Immature natural killer cell (primary cell): ENCODE measurements at regions not wholly inside any gene's neighbourhood (a gene's known extent, or its start where the extent isn't known, plus 50 kb on each side); places are given as distances from the start of the nearest gene placed in this dataset.

Source experiments
- DNase-seq, 3 donors: peaks; one replicate each; pipeline ENCODE4 v3.0.0; 2022; ENCODE audit warnings: mixed read lengths in 1 of 3
- H3K27ac Mint-ChIP-seq, 6 donors: one replicate each; pipeline ENCODE4 v1.8.0; 2020; ENCODE audit warnings: mixed read lengths in 6 of 6, mild to moderate bottlenecking in 5 of 6, inconsistent platforms in 4 of 6, moderate library complexity in 3 of 6
- H3K27me3 Mint-ChIP-seq, 3 donors: one replicate each; pipeline ENCODE4 v1.8.0; 2020 to 2021; ENCODE audit warnings: low read depth in 3 of 3, mild to moderate bottlenecking in 3 of 3, mixed read lengths in 3 of 3, moderate library complexity in 3 of 3, inconsistent platforms in 1 of 3
- H3K36me3 Mint-ChIP-seq, 3 donors: one replicate each; pipeline ENCODE4 v1.8.0; 2020; ENCODE audit warnings: mixed read lengths in 3 of 3, inconsistent platforms in 2 of 3, mild to moderate bottlenecking in 2 of 3
- H3K4me1 Mint-ChIP-seq, 2 donors: one replicate each; pipeline ENCODE4 v1.8.0; 2020; ENCODE audit warnings: inconsistent platforms in 2 of 2, mild to moderate bottlenecking in 2 of 2, mixed read lengths in 2 of 2, moderate library complexity in 1 of 2
- H3K4me3 Mint-ChIP-seq, 5 donors: one replicate each; pipeline ENCODE4 v1.8.0; 2020; ENCODE audit warnings: mild to moderate bottlenecking in 5 of 5, mixed read lengths in 5 of 5, inconsistent platforms in 3 of 5, moderate library complexity in 3 of 5
- H3K9me3 Mint-ChIP-seq, 6 donors: one replicate each; pipeline ENCODE4 v1.8.0; 2020; ENCODE audit warnings: mild to moderate bottlenecking in 6 of 6, mixed read lengths in 6 of 6, inconsistent platforms in 4 of 6, moderate library complexity in 3 of 6

DNA sequence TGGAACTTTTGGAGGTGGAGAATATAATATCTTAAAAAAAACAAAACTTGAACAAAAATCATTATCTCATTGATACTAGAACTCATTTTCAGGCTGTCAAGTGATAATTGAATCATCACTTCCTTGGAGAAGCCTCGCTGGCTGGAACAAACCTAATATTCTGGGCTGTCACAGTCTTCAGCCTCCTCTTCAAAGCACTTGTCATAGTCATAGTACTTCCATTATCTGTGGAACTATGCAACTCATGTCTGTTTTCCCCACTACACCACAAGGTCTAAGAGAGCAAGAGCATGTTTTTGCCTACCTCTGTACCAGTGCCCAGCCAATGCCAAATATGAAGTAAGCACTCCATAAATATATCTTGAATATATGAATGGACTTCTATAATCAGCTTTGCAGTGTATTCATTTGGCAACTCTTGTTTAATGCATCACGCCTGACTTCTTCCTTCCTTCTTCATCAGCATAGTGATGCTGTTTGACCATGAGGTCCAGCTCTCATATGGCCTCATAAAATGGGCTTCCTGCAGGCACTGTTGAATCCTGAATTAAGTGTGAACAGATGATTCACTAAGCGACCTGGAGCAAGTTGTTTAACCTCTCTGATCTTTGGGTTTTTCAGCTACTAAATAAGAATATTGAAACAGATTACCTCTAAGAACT, 86.6 kb upstream of the SNRK start:
- DNase-seq, result no peak
- H3K4me3 Mint-ChIP-seq, result no peak overlapping the region
- peaks cover 4 to 7% (median 5%) of the 10 kb centered on the region in 3 donors for H3K36me3 Mint-ChIP-seq
- peaks cover 2 to 6% (median 4%) of the 10 kb centered on the region in 3 donors for H3K27me3 Mint-ChIP-seq
- H3K9me3 Mint-ChIP-seq, result peaks cover 0 to 2% (median 0%) of the 10 kb centered on the region in 6 donors
- H3K4me1 Mint-ChIP-seq, result peaks cover 7 to 8% of the 10 kb centered on the region in 2 donors
- H3K27ac Mint-ChIP-seq, result no peak overlapping the region

DNA sequence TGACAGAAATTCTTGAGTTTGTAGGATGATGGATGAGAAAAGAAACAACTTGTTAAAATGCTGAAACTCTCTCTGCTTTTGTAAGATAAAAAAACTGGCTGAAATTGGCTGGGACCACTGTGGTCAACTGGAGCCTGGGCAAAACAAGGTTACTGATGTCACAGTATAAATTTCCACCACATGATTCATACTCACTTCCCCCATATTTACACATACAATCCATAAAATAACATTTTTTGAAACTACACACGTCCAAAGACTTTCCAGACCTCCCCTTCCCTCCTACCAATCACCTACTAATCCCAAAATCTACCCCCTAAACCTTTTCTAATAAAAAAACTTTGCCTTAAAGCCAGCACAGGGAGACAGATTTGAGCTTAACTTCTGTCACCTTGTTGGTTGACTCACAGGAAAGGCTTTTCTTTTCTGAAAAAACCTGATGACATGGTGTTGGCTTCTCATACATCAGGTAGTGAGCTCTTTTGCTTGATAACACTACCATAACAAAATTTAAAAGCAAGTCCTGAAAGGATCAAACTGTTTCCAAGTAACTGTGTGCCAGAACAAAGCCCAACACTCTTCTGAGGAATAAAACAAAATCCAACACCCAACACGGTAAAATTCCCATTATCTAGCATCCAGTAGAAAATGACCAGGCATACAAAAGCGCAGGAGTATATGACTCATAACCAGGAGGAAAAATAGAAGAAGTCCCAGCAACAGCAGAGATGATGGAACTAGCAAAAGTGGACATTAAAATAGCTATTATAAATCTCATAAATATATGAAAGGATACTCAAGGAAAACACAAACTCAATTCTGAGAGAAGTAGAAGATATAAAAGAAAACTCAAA, 87.3 kb upstream of the SNRK start:
- peaks cover 4 to 7% (median 5%) of the 10 kb centered on the region in 3 donors for H3K36me3 Mint-ChIP-seq
- peaks cover 0 to 2% (median 0%) of the 10 kb centered on the region in 6 donors for H3K9me3 Mint-ChIP-seq
- peaks cover 2 to 6% (median 4%) of the 10 kb centered on the region in 3 donors for H3K27me3 Mint-ChIP-seq
- DNase-seq, result no peak
- peaks cover 15% of the 10 kb centered on the region in 2 donors for H3K4me1 Mint-ChIP-seq
- H3K27ac Mint-ChIP-seq, result no peak overlapping the region
- H3K4me3 Mint-ChIP-seq, result no peak overlapping the region

DNA sequence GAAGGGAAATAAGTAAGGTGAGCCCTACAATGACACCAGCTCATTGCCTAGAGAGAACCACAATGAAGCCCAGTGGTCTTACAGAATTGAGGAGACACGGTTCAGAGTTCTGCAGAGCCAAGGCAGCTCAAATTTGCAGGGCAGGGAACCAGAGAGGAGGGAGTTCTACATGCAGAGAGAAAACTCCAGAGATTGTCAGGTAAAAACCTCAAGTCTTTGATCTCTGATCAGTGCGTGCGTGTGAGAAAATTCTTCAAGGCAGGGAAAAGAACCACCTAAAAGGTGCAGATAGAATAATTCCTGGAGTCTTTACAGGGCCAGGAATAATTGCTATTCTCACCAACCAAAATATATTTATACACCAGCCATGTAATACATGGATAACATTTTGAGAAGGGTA, 88.0 kb upstream of the SNRK start:
- Mint-ChIP-seq H3K4me1 (peaks cover 22% of the 10 kb centered on the region in 2 donors), H3K9me3 (peaks cover 0 to 2% (median 0%) of the 10 kb centered on the region in 6 donors), H3K36me3 (peaks cover 4 to 7% (median 5%) of the 10 kb centered on the region in 3 donors), H3K27me3 (peaks cover 2 to 6% (median 4%) of the 10 kb centered on the region in 3 donors), H3K4me3 (no peak overlapping the region), H3K27ac (no peak overlapping the region)
- DNase-seq, result no peak

DNA sequence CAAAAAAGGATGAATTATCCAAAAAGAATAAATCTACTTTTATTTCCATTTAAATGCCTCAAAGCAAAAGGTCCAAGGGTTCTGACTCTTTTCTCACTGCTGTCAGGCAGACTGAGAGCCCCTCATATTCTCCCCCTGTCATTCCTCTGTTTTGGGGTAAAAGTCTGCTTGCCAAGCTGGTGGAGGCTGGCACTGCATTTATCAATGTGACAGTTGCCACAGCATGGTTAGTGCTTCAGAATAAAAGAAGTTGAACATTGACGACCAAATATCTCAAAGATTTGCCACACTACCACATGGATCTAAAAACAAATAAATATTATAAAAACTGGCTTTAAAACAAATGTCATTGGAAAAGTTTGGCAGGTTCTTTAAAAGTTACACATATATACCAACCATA, 89.2 kb upstream of the SNRK start:
- Mint-ChIP-seq H3K36me3 (peaks cover 4 to 7% (median 5%) of the 10 kb centered on the region in 3 donors), H3K4me3 (no peak overlapping the region), H3K27me3 (peaks cover 0 to 8% (median 2%) of the 10 kb centered on the region in 3 donors), H3K4me1 (peaks cover 28 to 33% of the 10 kb centered on the region in 2 donors), H3K9me3 (peaks cover 0 to 2% (median 0%) of the 10 kb centered on the region in 6 donors), H3K27ac (peak overlapping the region in 2 of 6 donors; percentile 6 to 28)
- DNase-seq, result no peak

DNA sequence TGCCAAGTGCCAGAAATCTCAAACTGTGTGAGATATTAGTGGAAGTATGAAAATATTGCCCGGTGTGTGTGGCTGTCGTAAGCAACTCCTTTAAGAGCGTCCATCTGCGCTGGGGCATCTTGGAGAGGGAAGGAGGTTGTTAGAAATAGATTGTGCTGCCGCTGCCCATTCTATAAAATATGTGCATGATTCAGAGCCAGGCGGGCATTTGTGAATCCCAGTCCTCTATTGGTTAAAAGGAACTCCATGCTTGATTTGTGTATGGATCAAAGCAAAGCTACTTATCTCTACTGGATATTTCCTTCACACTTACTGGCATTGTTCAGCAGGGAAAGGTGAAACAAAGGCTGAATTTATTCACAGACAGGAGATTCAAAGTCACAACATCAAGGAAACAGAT, 89.6 kb upstream of the SNRK start:
- Mint-ChIP-seq H3K27me3 (peaks cover 0 to 8% (median 2%) of the 10 kb centered on the region in 3 donors), H3K27ac (peak overlapping the region in 1 of 6 donors; percentile 28), H3K4me1 (peaks cover 28 to 33% of the 10 kb centered on the region in 2 donors)

DNA sequence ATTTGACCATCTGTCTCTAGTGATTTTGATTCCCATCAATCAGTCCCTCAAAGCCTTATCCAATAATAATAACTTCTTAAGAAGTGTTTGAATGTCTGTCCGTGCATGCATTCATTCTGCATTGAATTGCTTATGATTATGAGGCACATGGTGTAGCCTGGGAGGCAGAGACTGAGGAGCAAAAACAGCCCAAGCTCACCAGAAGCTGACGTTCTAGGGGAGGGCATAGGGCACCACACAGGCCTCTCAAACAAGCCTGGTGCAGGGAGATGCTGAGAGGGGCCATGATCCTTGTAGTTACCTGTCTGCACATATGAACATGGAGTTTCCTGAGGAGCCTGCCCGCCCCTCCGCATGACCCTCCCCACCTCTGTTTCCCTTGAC, 89.2 kb upstream of the POMGNT2 start:
- H3K27ac Mint-ChIP-seq, result peak overlapping the region; percentile 79 to 97 (median 86)
- DNase-seq, result no peak
- H3K4me3 Mint-ChIP-seq, result peak overlapping the region in 1 of 5 donors; percentile 7
- peaks cover 28 to 33% of the 10 kb centered on the region in 2 donors for H3K4me1 Mint-ChIP-seq
- peaks cover 0 to 4% (median 4%) of the 10 kb centered on the region in 3 donors for H3K27me3 Mint-ChIP-seq
- peaks cover 3 to 5% (median 4%) of the 10 kb centered on the region in 3 donors for H3K36me3 Mint-ChIP-seq
- peaks cover 0 to 2% (median 0%) of the 10 kb centered on the region in 6 donors for H3K9me3 Mint-ChIP-seq

More for the DNA sequence above, 89.6 kb upstream of the SNRK start:
- Mint-ChIP-seq H3K4me3 (no peak overlapping the region), H3K36me3 (peaks cover 4 to 7% (median 5%) of the 10 kb centered on the region in 3 donors), H3K9me3 (peaks cover 0 to 2% (median 0%) of the 10 kb centered on the region in 6 donors)
- DNase-seq, result no peak

DNA sequence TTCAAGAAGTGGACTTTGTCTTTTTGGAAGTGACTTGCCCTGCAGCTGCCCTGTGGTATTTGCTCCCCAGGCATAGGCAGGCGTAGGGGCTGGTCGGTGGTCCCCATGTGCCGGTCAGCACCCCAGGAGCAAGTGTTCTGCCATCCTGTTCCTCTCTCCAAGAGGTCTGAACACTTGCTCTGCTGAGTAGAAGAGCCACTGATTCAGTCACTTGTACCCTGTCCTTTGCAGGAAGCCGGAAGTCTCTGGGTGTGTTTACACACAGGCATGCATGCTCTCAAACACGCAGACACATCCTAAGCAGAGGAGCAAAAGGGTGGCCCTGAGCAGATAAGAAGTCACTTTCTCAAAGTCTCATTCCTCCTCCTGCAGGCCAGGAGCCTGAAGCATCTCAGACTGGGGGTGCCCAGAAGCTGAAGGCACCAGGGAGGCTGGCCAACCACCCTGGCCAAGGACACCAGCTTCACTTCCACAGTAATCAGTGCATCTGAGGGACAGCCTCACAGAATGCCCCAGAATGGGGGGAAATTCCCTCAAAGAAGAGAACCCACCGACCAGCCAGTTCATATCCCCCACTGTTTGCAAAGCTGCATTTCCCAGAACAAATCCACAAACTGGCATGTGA, 88.7 kb upstream of the POMGNT2 start:
- H3K27me3 Mint-ChIP-seq, result peaks cover 0 to 4% (median 2%) of the 10 kb centered on the region in 3 donors
- H3K27ac Mint-ChIP-seq, result peak overlapping the region; percentile 79 to 97 (median 86)
- H3K4me3 Mint-ChIP-seq, result peak overlapping the region; percentile 12 to 71 (median 49)
- peaks cover 28 to 33% of the 10 kb centered on the region in 2 donors for H3K4me1 Mint-ChIP-seq
- peak in 2 of 3 donors; percentile 26 to 43 for DNase-seq
- H3K36me3 Mint-ChIP-seq, result peaks cover 3 to 8% (median 4%) of the 10 kb centered on the region in 3 donors
- H3K9me3 Mint-ChIP-seq, result peaks cover 0 to 2% (median 0%) of the 10 kb centered on the region in 6 donors

DNA sequence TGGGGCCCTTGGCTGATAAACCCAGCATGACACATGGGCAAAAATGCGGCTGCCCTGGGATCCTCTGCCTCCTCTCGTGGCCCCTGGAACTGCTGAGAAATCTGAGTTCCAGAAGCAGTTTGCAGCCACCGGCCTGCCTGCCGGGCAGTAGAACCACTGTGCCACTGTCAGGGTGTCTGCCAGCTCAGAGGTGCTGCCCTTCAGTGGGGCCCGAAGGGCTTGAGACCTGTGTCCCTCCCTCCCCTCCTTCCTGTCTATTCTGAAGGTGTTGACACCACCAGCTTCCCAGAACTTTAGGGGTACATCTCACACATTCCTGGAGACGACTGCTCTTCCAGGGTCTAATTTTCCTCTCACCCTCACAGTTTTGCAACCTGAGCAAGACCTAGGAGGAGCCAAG, 88.2 kb upstream of the POMGNT2 start:
- peak in 1 of 3 donors; percentile 4 for DNase-seq
- peak overlapping the region; percentile 79 to 97 (median 86) for H3K27ac Mint-ChIP-seq
- H3K4me1 Mint-ChIP-seq, result peaks cover 28 to 33% of the 10 kb centered on the region in 2 donors
- no peaks in the 10 kb centered on the region for H3K9me3 Mint-ChIP-seq
- H3K27me3 Mint-ChIP-seq, result peaks cover 0 to 4% (median 2%) of the 10 kb centered on the region in 3 donors
- peaks cover 4 to 7% (median 7%) of the 10 kb centered on the region in 3 donors for H3K36me3 Mint-ChIP-seq
- H3K4me3 Mint-ChIP-seq, result peak overlapping the region; percentile 12 to 71 (median 49)

DNA sequence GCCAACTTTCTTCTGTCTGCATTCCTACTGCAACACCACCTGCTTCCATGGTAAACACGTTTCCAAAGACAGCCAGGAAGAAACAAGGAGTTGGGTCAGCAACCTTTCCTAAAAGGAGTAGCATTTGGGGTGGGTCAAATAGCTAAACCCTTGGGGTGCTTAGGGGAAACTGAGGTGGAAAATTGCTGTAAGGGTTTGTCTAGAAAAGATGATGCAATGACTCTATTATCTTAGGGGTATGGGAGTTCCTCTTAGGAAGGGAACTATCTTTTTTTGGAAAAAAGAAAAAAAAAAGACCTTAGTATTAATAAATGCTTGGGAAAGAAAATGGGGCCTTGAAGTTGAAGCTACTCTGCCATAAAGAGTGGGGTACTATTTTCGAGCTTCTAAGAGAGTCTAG, 86.1 kb upstream of the POMGNT2 start:
- H3K4me3 Mint-ChIP-seq, result no peak overlapping the region
- H3K4me1 Mint-ChIP-seq, result peaks cover 28 to 31% of the 10 kb centered on the region in 2 donors
- peaks cover 3 to 7% (median 6%) of the 10 kb centered on the region in 3 donors for H3K36me3 Mint-ChIP-seq
- no peak for DNase-seq
- H3K27me3 Mint-ChIP-seq, result peaks cover 0 to 2% (median 2%) of the 10 kb centered on the region in 3 donors
- H3K9me3 Mint-ChIP-seq, result peaks cover 0 to 6% (median 0%) of the 10 kb centered on the region in 6 donors
- peak overlapping the region in 4 of 6 donors; percentile 41 to 97 (median 80) for H3K27ac Mint-ChIP-seq

DNA sequence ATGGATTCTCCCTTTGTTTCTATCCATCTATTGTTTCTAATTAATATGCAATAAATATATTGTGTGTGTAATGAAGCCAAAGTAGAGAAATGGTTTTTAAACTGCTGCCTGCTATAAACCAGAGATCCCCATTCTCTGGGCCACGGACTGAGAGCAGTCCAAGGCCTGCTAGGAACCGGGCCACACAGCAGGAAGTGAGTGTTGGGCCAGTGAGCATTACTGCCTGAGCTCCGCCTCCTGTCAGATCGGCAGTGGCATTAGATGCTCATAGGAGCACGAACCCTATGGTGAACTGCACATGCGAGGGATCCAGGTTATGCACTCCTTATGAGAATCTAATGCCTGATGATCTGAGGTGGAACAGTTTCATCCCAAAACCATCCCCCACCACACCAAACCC, 85.2 kb upstream of the POMGNT2 start:
- H3K9me3 Mint-ChIP-seq, result peaks cover 0 to 6% (median 0%) of the 10 kb centered on the region in 6 donors
- no peak overlapping the region for H3K27ac Mint-ChIP-seq
- peaks cover 0 to 2% (median 2%) of the 10 kb centered on the region in 3 donors for H3K27me3 Mint-ChIP-seq
- no peak overlapping the region for H3K4me3 Mint-ChIP-seq
- H3K36me3 Mint-ChIP-seq, result peaks cover 3 to 7% (median 6%) of the 10 kb centered on the region in 3 donors
- no peak for DNase-seq
- H3K4me1 Mint-ChIP-seq, result peaks cover 28 to 31% of the 10 kb centered on the region in 2 donors

DNA sequence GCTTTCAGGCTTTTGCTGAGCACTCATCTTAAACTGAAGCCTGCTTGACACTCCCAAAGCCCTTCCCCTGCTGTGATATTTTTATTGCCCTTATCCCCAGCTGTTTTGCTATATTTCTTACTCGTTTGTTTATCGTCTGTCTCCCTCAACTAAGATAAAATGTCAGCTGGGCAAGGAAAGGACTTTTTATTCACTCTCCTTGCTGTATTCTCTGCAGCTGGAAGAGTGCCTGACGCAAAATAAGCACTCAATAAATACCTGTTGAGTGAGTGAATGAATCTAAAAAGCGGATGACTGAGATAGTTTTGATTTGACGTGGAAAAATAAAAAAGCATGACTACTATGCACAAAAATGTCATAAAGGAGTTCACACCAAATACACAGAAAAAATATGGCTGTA, 84.8 kb upstream of the POMGNT2 start:
- peaks cover 0 to 6% (median 0%) of the 10 kb centered on the region in 6 donors for H3K9me3 Mint-ChIP-seq
- peaks cover 3 to 7% (median 6%) of the 10 kb centered on the region in 3 donors for H3K36me3 Mint-ChIP-seq
- peaks cover 28 to 31% of the 10 kb centered on the region in 2 donors for H3K4me1 Mint-ChIP-seq
- peak overlapping the region in 1 of 6 donors; percentile 43 for H3K27ac Mint-ChIP-seq
- no peak overlapping the region for H3K4me3 Mint-ChIP-seq
- DNase-seq, result no peak
- peaks cover 0 to 2% (median 2%) of the 10 kb centered on the region in 3 donors for H3K27me3 Mint-ChIP-seq

DNA sequence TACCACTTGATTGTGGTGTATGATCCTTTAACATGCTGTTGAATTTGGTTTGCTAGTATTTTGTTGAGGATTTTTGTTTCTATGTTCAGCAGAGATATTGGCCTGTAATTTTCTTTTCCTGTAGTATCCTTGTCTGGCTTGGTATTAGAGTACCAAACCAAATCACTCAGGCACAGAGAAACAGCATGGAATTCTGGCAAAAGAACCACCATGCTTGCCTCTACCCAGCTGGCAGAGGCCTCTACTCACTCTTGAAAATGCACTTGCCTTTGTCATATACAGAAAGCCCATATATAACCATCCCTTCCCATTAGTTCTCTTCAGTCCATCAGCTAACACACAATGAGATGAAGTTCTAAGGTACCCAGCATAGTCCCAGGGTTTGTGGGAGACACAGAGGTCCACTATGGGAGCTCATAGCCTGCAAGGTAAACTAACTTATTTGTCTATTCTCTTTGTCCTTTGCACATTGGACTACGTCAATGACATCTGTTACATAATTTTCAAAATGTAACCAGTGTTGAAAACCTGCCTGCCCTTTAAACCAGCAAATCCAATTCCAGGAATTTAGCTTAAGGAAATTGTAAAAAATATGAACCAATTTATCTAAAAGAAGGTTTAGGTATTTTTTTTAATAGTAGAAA, 82.1 kb upstream of the POMGNT2 start:
- peaks cover 3 to 7% (median 6%) of the 10 kb centered on the region in 3 donors for H3K36me3 Mint-ChIP-seq
- H3K4me1 Mint-ChIP-seq, result peaks cover 2 to 8% of the 10 kb centered on the region in 2 donors
- no peak overlapping the region for H3K27ac Mint-ChIP-seq
- peaks cover 2% of the 10 kb centered on the region in 3 donors for H3K27me3 Mint-ChIP-seq
- no peak for DNase-seq
- peaks cover 0 to 6% (median 0%) of the 10 kb centered on the region in 6 donors for H3K9me3 Mint-ChIP-seq
- H3K4me3 Mint-ChIP-seq, result no peak overlapping the region

DNA sequence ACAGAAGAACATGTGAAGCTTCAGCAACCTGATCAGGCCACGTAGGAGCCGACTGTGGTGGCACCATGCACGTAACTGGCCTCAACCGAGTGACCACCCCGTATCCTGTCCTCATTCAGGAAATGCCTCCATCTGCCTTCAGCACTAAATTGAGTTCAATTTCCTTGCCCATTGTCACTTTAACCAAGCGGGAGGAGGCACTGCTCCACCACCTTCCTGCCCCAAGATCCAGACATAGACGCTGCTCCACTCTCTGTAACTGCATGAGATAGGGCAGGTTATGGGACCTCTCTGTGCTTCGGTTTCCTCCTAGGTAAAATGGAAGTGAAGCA, 80.1 kb upstream of the POMGNT2 start:
- Mint-ChIP-seq H3K27me3 (peaks cover 2 to 4% (median 2%) of the 10 kb centered on the region in 3 donors), H3K27ac (peak overlapping the region in 2 of 6 donors; percentile 1 to 8), H3K36me3 (peaks cover 3 to 7% (median 6%) of the 10 kb centered on the region in 3 donors), H3K4me1 (peaks cover 14% of the 10 kb centered on the region in 2 donors), H3K9me3 (peaks cover 0 to 6% (median 0%) of the 10 kb centered on the region in 6 donors), H3K4me3 (no peak overlapping the region)
- no peak for DNase-seq
